GM12878 (cell line): ENCODE measurements at regions not wholly inside any gene's neighbourhood (a gene's known extent, or its start where the extent isn't known, plus 50 kb on each side); places are given as distances from the start of the nearest gene placed in this dataset.

ENCODE experiments used
- MEF2B ChIP-seq: fragments of 450-650 bp; IDR thresholded peaks from 2 replicates; pipeline ENCODE4 v1.6.1; 2018; ENCODE audit warnings: mild to moderate bottlenecking, moderate library complexity; ENCODE audit not compliant: partially characterized antibody, poor library complexity, severe bottlenecking
- TAF1 ChIP-seq: IDR thresholded peaks from 2 replicates; pipeline ENCODE4 v1.6.1; 2011; ENCODE audit warnings: mild to moderate bottlenecking, low read depth, low read length, borderline replicate concordance

- no peak for TF ChIP-seq TAF1
- no peak for TF ChIP-seq MEF2B
Observed at GRCh38 chr2:149661844-149662243, 74.3 kb upstream of the MMADHC start.
